ENCODE measurements at regions not wholly inside any gene's neighbourhood (a gene's known extent, or its start where the extent isn't known, plus 50 kb on each side); places are given as distances from the start of the nearest gene placed in this dataset.

DNA sequence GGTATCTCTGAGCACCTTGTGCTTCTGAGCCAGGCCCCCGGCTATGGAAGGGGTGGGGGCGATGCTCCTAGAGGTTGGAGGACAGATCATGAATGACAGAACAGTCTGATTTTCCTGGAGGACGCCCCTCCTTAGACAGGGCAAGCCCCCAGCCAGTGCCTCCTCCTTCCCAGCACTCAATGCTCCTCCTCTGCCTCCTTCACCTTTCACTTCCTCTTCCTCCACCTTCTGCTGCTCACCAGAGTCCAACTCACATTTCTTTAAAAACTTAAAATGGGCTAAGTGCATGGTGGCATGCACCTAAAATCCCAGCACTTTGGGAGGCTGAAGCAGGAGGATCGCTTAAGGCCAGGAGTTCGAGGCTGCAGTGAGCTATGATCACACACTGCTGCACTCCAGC, 71.1 kb upstream of the CUX1 start:
- Histone ChIP-seq H4K20me1 (ENCODE audit: insufficient read depth, low read length) (no peaks in the 10 kb centered on the region), H3K27me3 (ENCODE audit: insufficient read depth, low read length) (peaks cover 39% of the 10 kb centered on the region), H3K36me3 (ENCODE audit: insufficient read depth, low read length) (no peaks in the 10 kb centered on the region), H3K79me2 (ENCODE audit: insufficient read depth, low read length) (no peaks in the 10 kb centered on the region), H3K27ac (ENCODE audit: low read depth, low read length) (no peak overlapping the region), H3K4me3 (ENCODE audit: insufficient read depth, low read length) (no peak overlapping the region), H2AFZ (ENCODE audit: low read length) (no peak overlapping the region), H3K9me3 (ENCODE audit: low read depth, low read length) (no peaks in the 10 kb centered on the region), H3K4me2 (ENCODE audit: insufficient read depth, low read length) (no peak overlapping the region), H3K4me1 (ENCODE audit: insufficient read depth, low read length) (peaks cover 2% of the 10 kb centered on the region)
- no peak for TF ChIP-seq CTCF (IDR thresholded peaks at IDR 0.05; ENCODE audit: extremely low read depth, low read depth, low read length)
- no peak for DNase-seq (ENCODE audit: insufficient read length, low spot score, missing footprints)

- peaks cover 35% of the 10 kb centered on the region for H3K27me3 ChIP-seq (ENCODE audit: insufficient read depth, low read length)
- no peaks in the 10 kb centered on the region for H4K20me1 ChIP-seq (ENCODE audit: insufficient read depth, low read length)
- no peak overlapping the region for H3K27ac ChIP-seq (ENCODE audit: low read depth, low read length)
- peaks cover 2% of the 10 kb centered on the region for H3K4me1 ChIP-seq (ENCODE audit: insufficient read depth, low read length)
- peak; percentile 73 for DNase-seq (ENCODE audit: insufficient read length, low spot score, missing footprints)
- no peak overlapping the region for H3K4me2 ChIP-seq (ENCODE audit: insufficient read depth, low read length)
- no peaks in the 10 kb centered on the region for H3K9me3 ChIP-seq (ENCODE audit: low read depth, low read length)
- H2AFZ ChIP-seq (ENCODE audit: low read length), result no peak overlapping the region
- TF ChIP-seq CTCF (IDR thresholded peaks at IDR 0.05; ENCODE audit: extremely low read depth, low read depth, low read length), result no peak
- H3K4me3 ChIP-seq (ENCODE audit: insufficient read depth, low read length), result no peak overlapping the region
- no peaks in the 10 kb centered on the region for H3K79me2 ChIP-seq (ENCODE audit: insufficient read depth, low read length)
- no peaks in the 10 kb centered on the region for H3K36me3 ChIP-seq (ENCODE audit: insufficient read depth, low read length)
Measured at GRCh38 chr7:101747053-101747878, 70.2 kb upstream of the CUX1 start.

DNA sequence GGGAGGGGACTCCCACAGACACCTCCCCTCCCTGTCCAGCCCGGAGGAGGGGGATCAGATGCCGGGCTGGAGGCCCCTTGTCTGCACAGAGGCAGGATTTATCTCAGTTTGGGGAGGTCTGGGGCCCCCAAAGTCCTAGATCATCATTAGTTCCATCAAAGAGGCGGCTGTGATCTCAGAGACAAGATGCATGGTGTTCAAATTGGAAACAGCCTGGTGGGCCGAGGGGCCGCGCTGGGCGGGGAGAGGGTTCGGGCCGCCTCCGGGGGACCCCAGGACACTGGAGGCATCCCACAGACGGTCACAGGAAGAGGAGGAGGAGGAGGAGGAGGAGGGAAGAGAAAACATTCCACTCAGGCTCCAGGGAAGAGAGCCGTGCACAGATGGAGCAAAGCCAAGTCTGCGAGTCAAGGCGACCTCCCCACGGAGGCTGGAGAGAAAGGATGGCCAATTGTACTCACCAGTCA, 69.5 kb upstream of the CUX1 start:
- H4K20me1 ChIP-seq (ENCODE audit: insufficient read depth, low read length), result no peaks in the 10 kb centered on the region
- DNase-seq (ENCODE audit: insufficient read length, low spot score, missing footprints), result peak; percentile 42
- peaks cover 28% of the 10 kb centered on the region for H3K27me3 ChIP-seq (ENCODE audit: insufficient read depth, low read length)
- peak overlapping the region; percentile 50 for H3K4me3 ChIP-seq (ENCODE audit: insufficient read depth, low read length)
- no peak overlapping the region for H2AFZ ChIP-seq (ENCODE audit: low read length)
- no peaks in the 10 kb centered on the region for H3K9me3 ChIP-seq (ENCODE audit: low read depth, low read length)
- H3K79me2 ChIP-seq (ENCODE audit: insufficient read depth, low read length), result no peaks in the 10 kb centered on the region
- H3K36me3 ChIP-seq (ENCODE audit: insufficient read depth, low read length), result no peaks in the 10 kb centered on the region
- H3K27ac ChIP-seq (ENCODE audit: low read depth, low read length), result no peak overlapping the region
- no peak for TF ChIP-seq CTCF (IDR thresholded peaks at IDR 0.05; ENCODE audit: extremely low read depth, low read depth, low read length)
- H3K4me2 ChIP-seq (ENCODE audit: insufficient read depth, low read length), result peak overlapping the region; percentile 28
- H3K4me1 ChIP-seq (ENCODE audit: insufficient read depth, low read length), result peaks cover 2% of the 10 kb centered on the region

DNA sequence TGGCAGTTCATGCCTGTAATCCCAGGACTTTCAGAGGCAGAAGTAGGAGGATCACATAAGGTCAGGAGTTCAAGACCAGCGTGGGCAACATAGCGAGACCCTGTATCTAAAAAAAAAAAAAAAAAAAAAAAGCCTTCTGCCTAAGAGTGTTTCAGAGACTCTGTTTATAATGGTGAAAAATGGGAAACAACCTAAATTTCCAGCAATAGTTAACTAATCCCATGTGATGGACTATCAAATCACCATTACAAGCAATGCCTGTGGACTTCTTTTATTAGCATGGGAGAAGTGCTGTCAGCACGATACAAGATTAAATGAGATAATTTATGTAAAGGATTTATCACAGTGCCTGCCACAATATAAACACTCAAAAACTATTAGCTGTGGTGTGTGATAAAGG, 67.5 kb upstream of the CUX1 start:
- no peak overlapping the region for H3K4me3 ChIP-seq (ENCODE audit: insufficient read depth, low read length)
- peaks cover 9% of the 10 kb centered on the region for H3K4me1 ChIP-seq (ENCODE audit: insufficient read depth, low read length)
- no peaks in the 10 kb centered on the region for H4K20me1 ChIP-seq (ENCODE audit: insufficient read depth, low read length)
- no peaks in the 10 kb centered on the region for H3K79me2 ChIP-seq (ENCODE audit: insufficient read depth, low read length)
- no peak overlapping the region for H3K4me2 ChIP-seq (ENCODE audit: insufficient read depth, low read length)
- DNase-seq (ENCODE audit: insufficient read length, low spot score, missing footprints), result no peak
- no peak overlapping the region for H3K27ac ChIP-seq (ENCODE audit: low read depth, low read length)
- no peaks in the 10 kb centered on the region for H3K36me3 ChIP-seq (ENCODE audit: insufficient read depth, low read length)
- TF ChIP-seq CTCF (IDR thresholded peaks at IDR 0.05; ENCODE audit: extremely low read depth, low read depth, low read length), result no peak
- H3K27me3 ChIP-seq (ENCODE audit: insufficient read depth, low read length), result peaks cover 21% of the 10 kb centered on the region
- no peaks in the 10 kb centered on the region for H3K9me3 ChIP-seq (ENCODE audit: low read depth, low read length)
- no peak overlapping the region for H2AFZ ChIP-seq (ENCODE audit: low read length)
